ENCODE measurements at regions not wholly inside any gene's neighbourhood (a gene's known extent, or its start where the extent isn't known, plus 50 kb on each side); places are given as distances from the start of the nearest gene placed in this dataset.

DNA sequence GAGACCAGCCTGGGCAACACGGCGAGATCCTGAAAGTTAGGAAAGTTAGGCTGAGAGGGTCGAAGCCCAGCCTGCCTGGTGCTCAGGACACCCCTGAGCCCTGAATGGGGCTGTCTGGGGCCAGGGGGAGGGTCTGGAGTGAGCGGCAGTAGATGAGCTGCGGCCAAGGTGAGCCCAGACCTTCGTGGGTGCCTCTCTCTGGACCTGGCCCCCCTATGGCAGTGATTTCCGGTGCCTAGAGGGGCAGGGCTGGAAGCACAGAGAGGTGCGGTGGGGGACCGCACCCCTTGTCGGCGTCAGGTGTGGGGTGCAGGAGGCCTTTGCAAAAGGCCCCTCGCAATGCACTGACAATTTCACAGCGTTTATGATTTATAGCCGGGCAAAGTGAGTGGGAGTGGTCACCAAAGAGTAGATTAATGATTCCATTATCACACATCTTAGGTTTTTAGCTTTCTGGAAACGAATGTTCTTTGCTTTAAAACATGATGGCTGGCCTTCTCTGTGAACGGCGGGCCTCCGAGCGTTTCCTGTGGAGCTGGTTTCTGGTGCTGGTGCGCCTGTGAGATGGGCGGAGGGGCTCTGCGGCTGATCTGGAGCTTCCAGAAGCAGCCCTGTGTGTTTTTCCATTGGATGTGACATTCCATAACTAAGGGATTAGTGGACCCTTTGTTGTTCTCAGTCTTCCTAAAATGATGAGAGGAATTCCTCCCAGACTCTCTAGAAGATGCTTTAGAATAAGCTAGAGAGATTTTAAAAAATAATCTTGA is 171.0 kb upstream of the ZNF32 start:
- TF ChIP-seq, protein P1, sequence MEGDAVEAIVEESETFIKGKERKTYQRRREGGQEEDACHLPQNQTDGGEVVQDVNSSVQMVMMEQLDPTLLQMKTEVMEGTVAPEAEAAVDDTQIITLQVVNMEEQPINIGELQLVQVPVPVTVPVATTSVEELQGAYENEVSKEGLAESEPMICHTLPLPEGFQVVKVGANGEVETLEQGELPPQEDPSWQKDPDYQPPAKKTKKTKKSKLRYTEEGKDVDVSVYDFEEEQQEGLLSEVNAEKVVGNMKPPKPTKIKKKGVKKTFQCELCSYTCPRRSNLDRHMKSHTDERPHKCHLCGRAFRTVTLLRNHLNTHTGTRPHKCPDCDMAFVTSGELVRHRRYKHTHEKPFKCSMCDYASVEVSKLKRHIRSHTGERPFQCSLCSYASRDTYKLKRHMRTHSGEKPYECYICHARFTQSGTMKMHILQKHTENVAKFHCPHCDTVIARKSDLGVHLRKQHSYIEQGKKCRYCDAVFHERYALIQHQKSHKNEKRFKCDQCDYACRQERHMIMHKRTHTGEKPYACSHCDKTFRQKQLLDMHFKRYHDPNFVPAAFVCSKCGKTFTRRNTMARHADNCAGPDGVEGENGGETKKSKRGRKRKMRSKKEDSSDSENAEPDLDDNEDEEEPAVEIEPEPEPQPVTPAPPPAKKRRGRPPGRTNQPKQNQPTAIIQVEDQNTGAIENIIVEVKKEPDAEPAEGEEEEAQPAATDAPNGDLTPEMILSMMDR (IDR thresholded peaks at IDR 0.05) = no peak
- no peak for TF ChIP-seq POLR2A (IDR thresholded peaks at IDR 0.05; ENCODE audit: low read depth)
